ENCODE measurements at regions not wholly inside any gene's neighbourhood (a gene's known extent, or its start where the extent isn't known, plus 50 kb on each side); places are given as distances from the start of the nearest gene placed in this dataset.

DNA sequence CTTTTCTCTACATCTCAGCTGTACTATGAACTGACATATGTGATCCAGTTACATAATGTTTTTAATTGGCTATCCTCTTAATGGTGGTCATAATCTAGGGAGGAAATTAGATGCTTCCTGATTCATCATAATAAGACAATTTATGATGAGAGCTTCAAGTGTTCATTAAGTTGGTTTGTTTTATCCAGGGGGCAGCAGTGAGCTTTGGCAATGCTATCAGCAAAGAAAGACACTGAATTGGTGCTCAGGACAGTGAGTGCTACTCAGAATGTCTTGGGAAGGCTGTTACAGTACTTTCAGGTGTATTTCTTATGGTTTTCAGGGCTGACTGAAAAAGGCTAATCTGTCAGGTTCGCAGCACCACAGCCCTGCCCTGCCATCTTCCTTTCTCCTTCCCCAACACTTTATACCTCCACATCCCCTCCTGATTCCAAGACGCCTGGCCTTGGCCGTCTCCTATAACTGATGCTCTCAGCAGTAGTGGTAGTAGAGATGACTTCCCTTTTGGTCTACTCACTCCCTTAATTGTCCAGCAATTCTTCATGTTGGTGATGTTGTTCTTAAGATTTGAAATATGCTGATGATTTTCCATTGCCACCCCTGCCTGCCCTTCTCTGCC is 67.0 kb upstream of the TNFAIP3 start:
- H3K9me3 ChIP-seq = no peaks in the 10 kb centered on the region
- intact Hi-C loops (cut with DNase I) = no loop called here
- no peak overlapping the region for H3K27ac ChIP-seq
- TF ChIP-seq, protein P1, sequence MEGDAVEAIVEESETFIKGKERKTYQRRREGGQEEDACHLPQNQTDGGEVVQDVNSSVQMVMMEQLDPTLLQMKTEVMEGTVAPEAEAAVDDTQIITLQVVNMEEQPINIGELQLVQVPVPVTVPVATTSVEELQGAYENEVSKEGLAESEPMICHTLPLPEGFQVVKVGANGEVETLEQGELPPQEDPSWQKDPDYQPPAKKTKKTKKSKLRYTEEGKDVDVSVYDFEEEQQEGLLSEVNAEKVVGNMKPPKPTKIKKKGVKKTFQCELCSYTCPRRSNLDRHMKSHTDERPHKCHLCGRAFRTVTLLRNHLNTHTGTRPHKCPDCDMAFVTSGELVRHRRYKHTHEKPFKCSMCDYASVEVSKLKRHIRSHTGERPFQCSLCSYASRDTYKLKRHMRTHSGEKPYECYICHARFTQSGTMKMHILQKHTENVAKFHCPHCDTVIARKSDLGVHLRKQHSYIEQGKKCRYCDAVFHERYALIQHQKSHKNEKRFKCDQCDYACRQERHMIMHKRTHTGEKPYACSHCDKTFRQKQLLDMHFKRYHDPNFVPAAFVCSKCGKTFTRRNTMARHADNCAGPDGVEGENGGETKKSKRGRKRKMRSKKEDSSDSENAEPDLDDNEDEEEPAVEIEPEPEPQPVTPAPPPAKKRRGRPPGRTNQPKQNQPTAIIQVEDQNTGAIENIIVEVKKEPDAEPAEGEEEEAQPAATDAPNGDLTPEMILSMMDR (IDR thresholded peaks at IDR 0.05) = peak; percentile 57
- H3K27me3 ChIP-seq (ENCODE audit: low read depth) = no peaks in the 10 kb centered on the region
- ATAC-seq (peak; percentile 57 to 79), DNase-seq (no peak)
- H3K4me1 ChIP-seq = no peaks in the 10 kb centered on the region
- no peaks in the 10 kb centered on the region for H3K36me3 ChIP-seq
- H3K4me3 ChIP-seq = no peak overlapping the region

DNA sequence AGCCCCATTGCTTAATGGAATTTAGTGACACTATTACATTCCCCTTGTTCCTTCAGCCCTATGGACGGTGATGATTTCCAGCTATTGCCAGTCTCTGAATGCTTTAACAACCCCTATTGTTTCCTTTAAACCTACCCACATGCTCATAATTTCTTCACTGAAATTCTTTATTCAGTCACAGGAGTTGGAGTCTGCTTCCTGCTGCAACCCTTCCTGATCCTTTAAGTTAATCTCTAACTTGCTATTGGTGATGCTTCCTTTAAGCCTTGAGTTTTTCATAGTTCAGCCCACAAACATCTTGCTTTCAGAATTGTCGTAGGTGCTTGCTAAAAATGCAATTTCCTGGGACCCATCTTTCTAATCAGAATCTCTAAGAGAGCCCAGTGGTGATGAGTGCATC is 66.3 kb upstream of the TNFAIP3 start:
- Histone ChIP-seq H3K36me3 (no peaks in the 10 kb centered on the region), H3K27me3 (ENCODE audit: low read depth) (no peaks in the 10 kb centered on the region), H3K27ac (no peak overlapping the region), H3K4me1 (no peaks in the 10 kb centered on the region), H3K4me3 (no peak overlapping the region), H3K9me3 (no peaks in the 10 kb centered on the region)
- TF ChIP-seq, protein P1 (IDR thresholded peaks at IDR 0.05) = no peak
- DNase-seq = no peak
- no peak for ATAC-seq
- intact Hi-C loops (cut with DNase I) = no loop called here

DNA sequence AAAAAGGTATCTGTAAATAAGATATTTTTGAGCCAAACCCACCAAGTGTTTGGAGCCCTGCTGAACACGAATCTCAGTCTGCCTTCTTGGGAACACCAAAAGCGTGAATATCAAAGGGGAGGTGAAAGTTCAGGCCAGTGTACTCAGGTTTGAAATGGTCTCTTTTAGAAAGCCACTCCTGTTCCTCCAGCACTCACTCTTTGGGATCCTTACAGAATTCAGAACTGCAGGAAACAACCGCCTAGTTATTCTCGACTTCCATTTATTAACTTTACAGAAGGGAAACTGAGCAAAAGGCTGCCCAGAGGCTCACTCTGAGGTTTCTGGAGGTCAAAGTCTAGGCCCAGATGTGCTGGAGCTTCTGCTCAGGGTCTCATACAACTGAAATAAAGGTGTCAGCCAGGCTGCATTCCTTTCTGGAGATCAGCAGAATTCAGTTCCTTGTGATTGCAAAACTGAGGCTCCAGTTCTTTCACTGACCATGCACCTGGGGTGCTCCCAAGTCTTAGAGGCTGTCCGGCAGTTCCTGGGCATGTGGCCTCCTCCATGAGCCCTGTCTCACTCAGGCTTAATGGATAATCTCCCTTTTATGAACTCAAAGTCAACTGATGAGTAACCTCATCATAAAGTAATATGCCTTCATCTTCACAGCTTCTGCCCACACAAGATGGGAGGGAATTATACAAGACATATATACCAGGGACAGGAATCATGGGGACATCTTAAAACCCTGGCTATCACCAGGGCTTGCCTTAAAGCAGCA is 65.5 kb upstream of the TNFAIP3 start:
- Histone ChIP-seq H3K4me1 (no peaks in the 10 kb centered on the region), H3K4me3 (no peak overlapping the region), H3K27ac (no peak overlapping the region), H3K36me3 (no peaks in the 10 kb centered on the region), H3K27me3 (ENCODE audit: low read depth) (no peaks in the 10 kb centered on the region), H3K9me3 (no peaks in the 10 kb centered on the region)
- ATAC-seq = no peak
- intact Hi-C loops (cut with DNase I) = no loop called here
- TF ChIP-seq, protein P1 (IDR thresholded peaks at IDR 0.05) = no peak
- no peak for DNase-seq

DNA sequence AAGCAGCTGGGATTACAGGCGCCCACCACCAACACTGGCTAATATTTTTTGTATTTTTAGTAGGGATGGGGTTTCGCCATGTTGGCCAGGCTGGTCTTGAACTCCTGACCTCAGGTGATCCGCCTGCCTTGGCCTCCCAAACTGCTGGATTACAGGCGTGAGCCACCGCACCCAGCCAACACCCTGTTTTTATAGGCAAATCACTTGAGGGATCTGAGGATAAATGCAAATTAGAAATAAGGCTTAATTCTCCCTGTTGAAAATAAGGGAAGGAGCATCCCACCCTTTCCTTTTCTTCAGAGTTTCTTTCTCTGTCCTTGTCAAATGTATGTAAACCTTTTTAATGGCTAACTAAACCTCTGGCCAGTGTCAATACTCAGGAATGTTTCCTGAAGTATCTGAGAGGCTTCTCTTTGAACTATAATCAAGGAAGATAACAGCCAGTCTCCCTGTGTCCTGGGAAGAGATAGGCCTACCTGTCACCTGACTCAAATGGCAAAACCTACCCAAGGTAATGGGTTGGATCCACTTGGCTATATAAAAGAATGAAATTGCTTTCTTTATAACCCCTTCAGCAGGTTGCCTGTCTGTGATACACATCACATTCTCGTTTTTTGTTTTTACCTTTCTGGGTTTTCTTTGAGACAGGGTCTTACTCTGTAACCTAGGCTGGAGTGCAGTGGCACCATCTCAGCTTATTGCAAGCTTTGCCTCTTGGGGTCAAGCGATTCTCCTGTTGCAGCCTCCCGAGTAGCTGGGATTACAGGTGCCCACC is 64.5 kb upstream of the TNFAIP3 start:
- ATAC-seq = no peak
- Histone ChIP-seq H3K27me3 (ENCODE audit: low read depth) (no peaks in the 10 kb centered on the region), H3K9me3 (no peaks in the 10 kb centered on the region), H3K4me3 (no peak overlapping the region), H3K27ac (no peak overlapping the region), H3K36me3 (no peaks in the 10 kb centered on the region), H3K4me1 (no peaks in the 10 kb centered on the region)
- TF ChIP-seq, protein P1 (IDR thresholded peaks at IDR 0.05) = no peak
- intact Hi-C loops (cut with DNase I) = no loop called here
- no peak for DNase-seq

DNA sequence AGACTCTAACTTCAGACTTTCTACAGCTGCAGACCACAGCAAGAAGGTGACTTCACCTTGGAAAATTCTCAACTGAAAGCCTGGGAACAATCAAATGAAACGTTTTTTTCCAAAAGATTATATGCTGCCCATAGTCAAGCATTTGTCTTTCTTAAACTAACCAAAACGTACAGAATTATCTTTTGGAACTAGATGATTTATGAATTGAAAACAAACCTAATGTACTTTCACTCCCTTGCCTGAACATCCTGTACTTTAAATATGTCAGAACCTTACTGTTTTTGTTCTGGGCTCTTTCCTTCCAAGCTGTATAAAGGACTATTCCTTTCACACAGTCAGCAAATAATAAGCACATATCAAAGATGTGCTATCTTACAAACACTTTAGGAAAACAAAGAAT is 62.4 kb upstream of the TNFAIP3 start:
- no peak overlapping the region for H3K27ac ChIP-seq
- TF ChIP-seq, protein P1 (IDR thresholded peaks at IDR 0.05) = no peak
- no peaks in the 10 kb centered on the region for H3K27me3 ChIP-seq (ENCODE audit: low read depth)
- no peak for DNase-seq
- no peaks in the 10 kb centered on the region for H3K36me3 ChIP-seq
- no peaks in the 10 kb centered on the region for H3K4me1 ChIP-seq
- H3K4me3 ChIP-seq = no peak overlapping the region
- ATAC-seq = peak in 1 of 2 donors; percentile 34
- intact Hi-C loops (cut with DNase I) = no loop called here
- H3K9me3 ChIP-seq = no peaks in the 10 kb centered on the region
